ENCODE measurements at regions not wholly inside any gene's neighbourhood (a gene's known extent, or its start where the extent isn't known, plus 50 kb on each side); places are given as distances from the start of the nearest gene placed in this dataset.

DNA sequence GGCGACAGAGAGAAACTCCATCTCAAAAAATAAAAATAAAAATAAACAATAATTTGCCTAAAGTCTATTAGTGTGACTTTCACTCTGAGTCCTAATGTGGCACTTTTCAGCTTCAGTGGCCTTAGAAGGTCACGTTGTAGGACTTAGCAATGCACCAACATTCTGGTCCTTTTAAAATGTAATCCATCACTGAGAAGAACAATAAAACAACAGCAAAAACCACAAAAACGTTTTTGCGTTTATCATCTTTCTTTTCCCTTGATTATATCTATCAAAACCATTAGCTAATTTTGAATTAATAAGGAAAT, 190.1 kb upstream of the ZNF608 start:
- Histone ChIP-seq H3K27ac (ENCODE audit: low read length) (no peak overlapping the region), H3K36me3 (ENCODE audit: control insufficient read depth, insufficient read depth, low read length) (no peaks in the 10 kb centered on the region), H3K9me3 (ENCODE audit: control insufficient read depth, insufficient read depth, low read depth, low read length) (no peaks in the 10 kb centered on the region), H3K27me3 (ENCODE audit: control insufficient read depth, insufficient read depth, low read length) (no peaks in the 10 kb centered on the region), H3K4me1 (ENCODE audit: control insufficient read depth, insufficient read depth, low read length) (no peaks in the 10 kb centered on the region), H3K4me3 (ENCODE audit: low read depth in 2 of 2, low read length in 2 of 2) (no peak overlapping the region)
- DNase-seq (ENCODE audit: low read depth, low spot score) (no peak), ATAC-seq (no peak)
- TF ChIP-seq, protein P1, sequence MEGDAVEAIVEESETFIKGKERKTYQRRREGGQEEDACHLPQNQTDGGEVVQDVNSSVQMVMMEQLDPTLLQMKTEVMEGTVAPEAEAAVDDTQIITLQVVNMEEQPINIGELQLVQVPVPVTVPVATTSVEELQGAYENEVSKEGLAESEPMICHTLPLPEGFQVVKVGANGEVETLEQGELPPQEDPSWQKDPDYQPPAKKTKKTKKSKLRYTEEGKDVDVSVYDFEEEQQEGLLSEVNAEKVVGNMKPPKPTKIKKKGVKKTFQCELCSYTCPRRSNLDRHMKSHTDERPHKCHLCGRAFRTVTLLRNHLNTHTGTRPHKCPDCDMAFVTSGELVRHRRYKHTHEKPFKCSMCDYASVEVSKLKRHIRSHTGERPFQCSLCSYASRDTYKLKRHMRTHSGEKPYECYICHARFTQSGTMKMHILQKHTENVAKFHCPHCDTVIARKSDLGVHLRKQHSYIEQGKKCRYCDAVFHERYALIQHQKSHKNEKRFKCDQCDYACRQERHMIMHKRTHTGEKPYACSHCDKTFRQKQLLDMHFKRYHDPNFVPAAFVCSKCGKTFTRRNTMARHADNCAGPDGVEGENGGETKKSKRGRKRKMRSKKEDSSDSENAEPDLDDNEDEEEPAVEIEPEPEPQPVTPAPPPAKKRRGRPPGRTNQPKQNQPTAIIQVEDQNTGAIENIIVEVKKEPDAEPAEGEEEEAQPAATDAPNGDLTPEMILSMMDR (IDR thresholded peaks at IDR 0.05) = no peak
- TF ChIP-seq, protein P2, sequence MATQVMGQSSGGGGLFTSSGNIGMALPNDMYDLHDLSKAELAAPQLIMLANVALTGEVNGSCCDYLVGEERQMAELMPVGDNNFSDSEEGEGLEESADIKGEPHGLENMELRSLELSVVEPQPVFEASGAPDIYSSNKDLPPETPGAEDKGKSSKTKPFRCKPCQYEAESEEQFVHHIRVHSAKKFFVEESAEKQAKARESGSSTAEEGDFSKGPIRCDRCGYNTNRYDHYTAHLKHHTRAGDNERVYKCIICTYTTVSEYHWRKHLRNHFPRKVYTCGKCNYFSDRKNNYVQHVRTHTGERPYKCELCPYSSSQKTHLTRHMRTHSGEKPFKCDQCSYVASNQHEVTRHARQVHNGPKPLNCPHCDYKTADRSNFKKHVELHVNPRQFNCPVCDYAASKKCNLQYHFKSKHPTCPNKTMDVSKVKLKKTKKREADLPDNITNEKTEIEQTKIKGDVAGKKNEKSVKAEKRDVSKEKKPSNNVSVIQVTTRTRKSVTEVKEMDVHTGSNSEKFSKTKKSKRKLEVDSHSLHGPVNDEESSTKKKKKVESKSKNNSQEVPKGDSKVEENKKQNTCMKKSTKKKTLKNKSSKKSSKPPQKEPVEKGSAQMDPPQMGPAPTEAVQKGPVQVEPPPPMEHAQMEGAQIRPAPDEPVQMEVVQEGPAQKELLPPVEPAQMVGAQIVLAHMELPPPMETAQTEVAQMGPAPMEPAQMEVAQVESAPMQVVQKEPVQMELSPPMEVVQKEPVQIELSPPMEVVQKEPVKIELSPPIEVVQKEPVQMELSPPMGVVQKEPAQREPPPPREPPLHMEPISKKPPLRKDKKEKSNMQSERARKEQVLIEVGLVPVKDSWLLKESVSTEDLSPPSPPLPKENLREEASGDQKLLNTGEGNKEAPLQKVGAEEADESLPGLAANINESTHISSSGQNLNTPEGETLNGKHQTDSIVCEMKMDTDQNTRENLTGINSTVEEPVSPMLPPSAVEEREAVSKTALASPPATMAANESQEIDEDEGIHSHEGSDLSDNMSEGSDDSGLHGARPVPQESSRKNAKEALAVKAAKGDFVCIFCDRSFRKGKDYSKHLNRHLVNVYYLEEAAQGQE (IDR thresholded peaks at IDR 0.05; ENCODE audit: insufficient read depth in 1 of 2, low read depth in 2 of 2, low read length in 1 of 2) = no peak
- no peak for TF ChIP-seq POLR2AphosphoS5 (IDR thresholded peaks at IDR 0.05; ENCODE audit: low read depth, low read length)
- TF ChIP-seq TCF7L2 (IDR thresholded peaks at IDR 0.05; ENCODE audit: low read depth, low read length) = no peak
- no peak for TF ChIP-seq SIN3A (IDR thresholded peaks at IDR 0.05; ENCODE audit: borderline replicate concordance, insufficient read depth, low read depth, low read length)
- CTCF ChIA-PET = no interaction called here
- intact Hi-C loops (cut with micrococcal nuclease; ENCODE audit: unreplicated experiment) (no loop called here), in situ Hi-C loops (cut with HindIII; ENCODE audit: low pct_unique_long_range_greater_than_20kb, low sequenced_read_pairs) (no loop called here)
- POLR2A ChIA-PET = no interaction called here
- BruUV-seq (replicated peaks) = no TSS peak

DNA sequence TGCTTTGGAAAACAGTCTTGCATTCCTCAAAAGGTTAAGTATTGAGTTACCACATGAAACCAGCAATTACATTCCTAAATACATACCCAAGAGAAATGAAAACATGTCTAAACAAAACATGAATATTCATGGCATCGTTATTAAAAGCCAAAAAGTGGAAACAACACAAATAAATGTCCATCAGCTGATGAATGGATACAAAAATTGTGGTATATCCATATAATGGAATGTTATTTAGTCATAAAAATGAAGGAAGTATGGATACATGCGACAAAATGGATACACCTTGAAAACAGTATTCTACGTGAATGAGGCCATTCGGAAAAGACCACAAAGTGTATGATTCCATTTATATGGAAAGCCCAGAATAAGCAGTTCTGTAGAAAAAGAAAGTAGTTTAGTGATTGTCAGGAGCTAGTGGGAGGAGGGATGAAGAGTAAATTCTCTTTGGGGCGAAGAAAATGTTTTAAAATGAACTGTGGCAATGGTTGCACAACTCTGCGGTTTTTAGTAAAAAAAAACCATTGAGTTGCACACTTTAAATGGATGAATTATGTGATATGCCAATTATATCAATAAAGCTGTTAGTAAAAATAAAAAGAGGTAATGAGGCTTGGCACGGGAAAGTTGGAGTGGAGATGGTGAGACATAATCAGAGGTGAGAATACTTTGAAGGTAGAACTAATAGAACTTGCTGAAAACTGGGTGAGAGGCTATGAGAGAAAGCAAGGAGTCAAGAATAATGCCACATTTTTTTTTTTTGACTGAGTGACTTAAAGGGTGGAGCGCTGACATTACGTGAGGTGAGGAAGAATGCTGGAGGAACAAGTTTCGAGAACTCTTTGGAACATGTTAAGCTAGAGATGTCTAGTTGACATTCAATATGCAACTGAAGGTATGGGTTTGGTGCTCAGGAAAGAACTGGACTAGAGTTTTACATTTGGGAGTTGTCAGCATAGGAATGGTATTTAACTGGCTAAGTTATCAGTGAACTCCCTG, 194.9 kb upstream of the ZNF608 start:
- Histone ChIP-seq H3K4me1 (ENCODE audit: control insufficient read depth, insufficient read depth, low read length) (no peaks in the 10 kb centered on the region), H3K36me3 (ENCODE audit: control insufficient read depth, insufficient read depth, low read length) (no peaks in the 10 kb centered on the region), H3K27me3 (ENCODE audit: control insufficient read depth, insufficient read depth, low read length) (no peaks in the 10 kb centered on the region), H3K27ac (ENCODE audit: low read length) (no peak overlapping the region), H3K4me3 (ENCODE audit: low read depth in 2 of 2, low read length in 2 of 2) (no peak overlapping the region), H3K9me3 (ENCODE audit: control insufficient read depth, insufficient read depth, low read depth, low read length) (no peaks in the 10 kb centered on the region)
- DNase-seq (ENCODE audit: low read depth, low spot score) (no peak), ATAC-seq (no peak)
- ChIA-PET POLR2A (no interaction called here), CTCF (no interaction called here)
- in situ Hi-C loops (cut with HindIII; ENCODE audit: low pct_unique_long_range_greater_than_20kb, low sequenced_read_pairs) (no loop called here), intact Hi-C loops (cut with micrococcal nuclease; ENCODE audit: unreplicated experiment) (no loop called here)
- no TSS peak for BruUV-seq (replicated peaks)
- TF ChIP-seq, protein P1 (IDR thresholded peaks at IDR 0.05) = no peak
- TF ChIP-seq, protein P2 (IDR thresholded peaks at IDR 0.05; ENCODE audit: insufficient read depth in 1 of 2, low read depth in 2 of 2, low read length in 1 of 2) = no peak
- TF ChIP-seq TCF7L2 (IDR thresholded peaks at IDR 0.05; ENCODE audit: low read depth, low read length) (no peak), SIN3A (IDR thresholded peaks at IDR 0.05; ENCODE audit: borderline replicate concordance, insufficient read depth, low read depth, low read length) (no peak), POLR2AphosphoS5 (IDR thresholded peaks at IDR 0.05; ENCODE audit: low read depth, low read length) (no peak)
